Muscle of back (tissue), 3 donors: ENCODE measurements at regions not wholly inside any gene's neighbourhood (a gene's known extent, or its start where the extent isn't known, plus 50 kb on each side); places are given as distances from the start of the nearest gene placed in this dataset.
"Not testable (repeated sequence)": the region's sequence is repeated elsewhere in the genome, so short reads cannot be mapped to it uniquely, and the experiment has no call there.

Source experiments
- DNase-seq, 3 donors: peaks; one replicate each; pipeline versions ENCODE4 v3.0.0 to v3.0.0-alpha.2; 2013

- no peak for DNase-seq
These were observed 224.1 kb downstream of the BUB3 start for GRCh38 chr10:123378302-123378701.

GRCh38 chr10:123379156-123379555 is 225.0 kb downstream of the BUB3 start:
- DNase-seq: no peak

- peak in 2 of 3 donors; percentile 10 to 34 for DNase-seq
These were observed 226.4 kb downstream of the BUB3 start for GRCh38 chr10:123380491-123381085.

- DNase-seq: no peak
These were observed 227.0 kb downstream of the BUB3 start for GRCh38 chr10:123381224-123381623.

GRCh38 chr10:123382491-123382890 is 228.3 kb downstream of the BUB3 start:
- no peak for DNase-seq

GRCh38 chr10:123385508-123386080 is 231.4 kb downstream of the BUB3 start:
- no peak for DNase-seq

GRCh38 chr10:123389520-123389919 is 235.3 kb downstream of the BUB3 start:
- no peak for DNase-seq

GRCh38 chr10:123390332-123390731 is 236.1 kb downstream of the BUB3 start:
- no peak for DNase-seq

- no peak for DNase-seq
These were observed 236.7 kb downstream of the BUB3 start for GRCh38 chr10:123390874-123391273.

GRCh38 chr10:123391275-123392028 is 237.2 kb downstream of the BUB3 start:
- no peak for DNase-seq

GRCh38 chr10:123392182-123392963 is 238.2 kb downstream of the BUB3 start:
- no peak for DNase-seq

- no peak for DNase-seq
These were observed 239.0 kb downstream of the BUB3 start for GRCh38 chr10:123393170-123393569.

- DNase-seq: no peak
These were observed 240.2 kb downstream of the BUB3 start for GRCh38 chr10:123394382-123394781.

- not testable (repeated sequence) for DNase-seq
These were observed 241.0 kb downstream of the BUB3 start for GRCh38 chr10:123395234-123395633.

GRCh38 chr10:123395906-123396305 is 241.7 kb downstream of the BUB3 start:
- DNase-seq: no peak

- DNase-seq: no peak
These were observed 244.0 kb downstream of the BUB3 start for GRCh38 chr10:123398180-123398591.

- DNase-seq: no peak
These were observed 244.6 kb downstream of the BUB3 start for GRCh38 chr10:123398756-123399155.

GRCh38 chr10:123399276-123399839 is 245.2 kb downstream of the BUB3 start:
- no peak for DNase-seq

- DNase-seq: no peak
These were observed 247.8 kb downstream of the BUB3 start for GRCh38 chr10:123402021-123402420.

- no peak for DNase-seq
These were observed 248.5 kb downstream of the BUB3 start for GRCh38 chr10:123402656-123403055.

- no peak for DNase-seq
These were observed 250.2 kb downstream of the BUB3 start for GRCh38 chr10:123404357-123404756.

- DNase-seq: no peak
These were observed 254.5 kb downstream of the BUB3 start for GRCh38 chr10:123408660-123409059.
